ENCODE measurements at regions not wholly inside any gene's neighbourhood (a gene's known extent, or its start where the extent isn't known, plus 50 kb on each side); places are given as distances from the start of the nearest gene placed in this dataset.

GRCh38 chr17:33945646-33946546 is 309.2 kb upstream of the CCL2 start:
- no peak for ATAC-seq
- Histone ChIP-seq H3K27ac (no peak overlapping the region), H3K4me3 (no peak overlapping the region), H3K27me3 (peaks cover 19% of the 10 kb centered on the region), H3K9me3 (no peaks in the 10 kb centered on the region), H3K36me3 (no peaks in the 10 kb centered on the region), H3K4me1 (no peaks in the 10 kb centered on the region)
- TF ChIP-seq POLR2AphosphoS5 (IDR thresholded peaks at IDR 0.05) = no peak
- TF ChIP-seq CTCF (IDR thresholded peaks at IDR 0.05) = no peak
- TF ChIP-seq EP300 (IDR thresholded peaks at IDR 0.05) = no peak
- TF ChIP-seq POLR2A (IDR thresholded peaks at IDR 0.05) = no peak
- 31 to 59% methylated on average over 2 to 3 of the region's 6 CpGs for WGBS, 2 donors (ENCODE audit: low coverage in 1 of 2)

DNA sequence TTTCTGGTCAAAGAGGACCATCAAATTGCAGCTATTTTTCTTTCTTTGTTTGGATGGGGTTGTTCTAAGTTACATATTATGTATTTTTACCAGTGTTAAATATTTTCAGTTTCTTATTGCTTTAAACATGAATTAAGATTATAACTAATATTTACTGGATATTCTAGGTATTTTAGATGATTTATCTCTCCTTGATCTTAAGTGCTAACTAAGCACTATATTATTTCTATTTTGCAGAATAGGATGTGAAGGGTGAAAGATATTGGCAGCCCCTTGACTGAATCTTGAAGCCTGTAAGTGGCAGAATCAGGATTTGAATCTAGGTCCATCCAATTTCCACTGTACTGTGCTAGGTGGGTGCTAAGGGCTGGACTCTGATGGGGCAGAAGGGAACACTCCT is 307.3 kb upstream of the CCL2 start:
- TF ChIP-seq POLR2AphosphoS5 (IDR thresholded peaks at IDR 0.05) (no peak), CTCF (IDR thresholded peaks at IDR 0.05) (no peak), POLR2A (IDR thresholded peaks at IDR 0.05) (no peak), EP300 (IDR thresholded peaks at IDR 0.05) (no peak)
- no peak overlapping the region for H3K4me3 ChIP-seq
- no peaks in the 10 kb centered on the region for H3K36me3 ChIP-seq
- no peaks in the 10 kb centered on the region for H3K4me1 ChIP-seq
- H3K27ac ChIP-seq = no peak overlapping the region
- no peaks in the 10 kb centered on the region for H3K9me3 ChIP-seq
- no peak for ATAC-seq
- H3K27me3 ChIP-seq = peaks cover 19% of the 10 kb centered on the region

GRCh38 chr17:33948309-33948708 is 306.8 kb upstream of the CCL2 start:
- H3K4me3 ChIP-seq = no peak overlapping the region
- no peak for ATAC-seq
- peaks cover 19% of the 10 kb centered on the region for H3K27me3 ChIP-seq
- no peak overlapping the region for H3K27ac ChIP-seq
- no peaks in the 10 kb centered on the region for H3K36me3 ChIP-seq
- no peaks in the 10 kb centered on the region for H3K4me1 ChIP-seq
- TF ChIP-seq POLR2A (IDR thresholded peaks at IDR 0.05) (no peak), CTCF (IDR thresholded peaks at IDR 0.05) (no peak), POLR2AphosphoS5 (IDR thresholded peaks at IDR 0.05) (no peak), EP300 (IDR thresholded peaks at IDR 0.05) (no peak)
- WGBS, 2 donors (ENCODE audit: low coverage in 1 of 2) = 66% methylated on average over 6 of the region's 7 CpGs; no CpG with 5 or more reads in 1 of the 2 donors
- H3K9me3 ChIP-seq = no peaks in the 10 kb centered on the region

GRCh38 chr17:33949100-33949499 is 306.0 kb upstream of the CCL2 start:
- no peak overlapping the region for H3K27ac ChIP-seq
- no peak overlapping the region for H3K4me3 ChIP-seq
- no peak for TF ChIP-seq POLR2A (IDR thresholded peaks at IDR 0.05)
- no peak for TF ChIP-seq CTCF (IDR thresholded peaks at IDR 0.05)
- no peak for TF ChIP-seq EP300 (IDR thresholded peaks at IDR 0.05)
- TF ChIP-seq POLR2AphosphoS5 (IDR thresholded peaks at IDR 0.05) = no peak
- no peaks in the 10 kb centered on the region for H3K4me1 ChIP-seq
- H3K9me3 ChIP-seq = no peaks in the 10 kb centered on the region
- WGBS, 2 donors (ENCODE audit: low coverage in 1 of 2) = 52 to 56% methylated on average over 4 of the region's 4 CpGs
- H3K36me3 ChIP-seq = no peaks in the 10 kb centered on the region
- ATAC-seq = no peak
- H3K27me3 ChIP-seq = peaks cover 21% of the 10 kb centered on the region

DNA sequence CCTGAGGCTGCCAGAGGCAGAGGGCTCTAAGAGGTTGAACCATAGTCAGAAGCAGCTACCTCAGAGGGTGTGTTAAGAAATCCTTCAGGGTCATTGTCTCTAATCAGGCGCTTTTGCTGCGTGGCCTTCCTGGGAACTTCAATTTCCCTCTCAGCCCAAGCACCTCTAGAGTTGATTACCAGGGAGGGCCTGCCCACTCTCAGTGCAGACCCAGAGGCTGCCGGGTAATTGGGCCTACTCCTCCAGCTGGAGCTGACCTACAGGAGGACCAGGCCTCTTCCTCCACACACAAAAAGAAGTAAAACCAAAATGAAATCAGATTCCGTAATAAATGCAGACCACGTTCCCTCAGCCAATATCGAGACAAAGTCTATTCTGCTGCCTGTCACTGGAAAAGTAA is 305.0 kb upstream of the CCL2 start:
- H3K4me3 ChIP-seq = no peak overlapping the region
- no peak for TF ChIP-seq POLR2A (IDR thresholded peaks at IDR 0.05)
- TF ChIP-seq POLR2AphosphoS5 (IDR thresholded peaks at IDR 0.05) = no peak
- no peak for TF ChIP-seq CTCF (IDR thresholded peaks at IDR 0.05)
- TF ChIP-seq EP300 (IDR thresholded peaks at IDR 0.05) = no peak

More for the DNA sequence above, 305.0 kb upstream of the CCL2 start:
- no peak for ATAC-seq
- Histone ChIP-seq H3K36me3 (no peaks in the 10 kb centered on the region), H3K9me3 (no peaks in the 10 kb centered on the region), H3K4me1 (no peaks in the 10 kb centered on the region), H3K27ac (no peak overlapping the region), H3K27me3 (peaks cover 13% of the 10 kb centered on the region)
- 85% methylated on average over 3 of the region's 6 CpGs; no CpG with 5 or more reads in 1 of the 2 donors for WGBS, 2 donors (ENCODE audit: low coverage in 1 of 2)

Measured in gastroesophageal sphincter (tissue), 4 donors.